Heart right ventricle (tissue), 16 donors: ENCODE measurements at regions not wholly inside any gene's neighbourhood (a gene's known extent, or its start where the extent isn't known, plus 50 kb on each side); places are given as distances from the start of the nearest gene placed in this dataset.

Experiments used
- ATAC-seq, 8 donors: fragments of 200-7000 bp; cut with Tn5 transposase; one replicate each; pipeline ENCODE4 v1.9.1; 2020; ENCODE audit warnings: mild to moderate bottlenecking in 8 of 8, moderate library complexity in 8 of 8, moderate number of reproducible peaks in 1 of 8
- DNase-seq, 2 donors: peaks; one replicate each; pipeline ENCODE4 v3.0.0-alpha.2; 2020
- H3K27ac ChIP-seq, 10 donors: fragments of 200-600 bp; sonication (generic) in 2 of 10; one replicate each; pipeline versions ENCODE4 v1.5.0 to v1.8.0; 2020 to 2022; ENCODE audit warnings: mild to moderate bottlenecking in 3 of 10
- H3K27me3 ChIP-seq, 7 donors: fragments of 200-600 bp; one replicate each; pipeline ENCODE4 v1.8.0; 2021 to 2022; ENCODE audit warnings: mild to moderate bottlenecking in 2 of 7
- H3K36me3 ChIP-seq, 9 donors: fragments of 200-600 bp; sonication (generic) in 1 of 9; one replicate each; pipeline versions ENCODE4 v1.5.0 to v1.8.0; 2020 to 2022; ENCODE audit warnings: mild to moderate bottlenecking in 2 of 9
- H3K4me1 ChIP-seq, 9 donors: fragments of 200-600 bp; sonication (generic) in 1 of 9; one replicate each; pipeline versions ENCODE4 v1.5.0 to v1.8.0; 2020 to 2022; ENCODE audit warnings: mild to moderate bottlenecking in 4 of 9
- H3K4me3 ChIP-seq, 10 donors: fragments of 200-600 bp; sonication (generic) in 2 of 10; one replicate each; pipeline versions ENCODE4 v1.5.0 to v1.8.0; 2020 to 2022; ENCODE audit warnings: mild to moderate bottlenecking in 7 of 10, moderate library complexity in 2 of 10
- H3K9me3 ChIP-seq, 11 donors: fragments of 200-600 bp in 10 of 11; sonication (generic) in 2 of 11; one replicate each; pipeline versions ENCODE4 v1.5.0 to v1.8.0; 2013 to 2022; ENCODE audit warnings: mild to moderate bottlenecking in 2 of 11, control low read depth in 1 of 11, moderate library complexity in 1 of 11
- CTCF ChIP-seq, 9 donors: fragments of 200-600 bp; sonication (generic) in 2 of 9; IDR thresholded peaks; one replicate each; pipeline versions ENCODE4 v1.5.0 to v1.8.0; 2021 to 2022; ENCODE audit warnings: antibody characterized with exemption in 9 of 9, mild to moderate bottlenecking in 5 of 9, moderate library complexity in 1 of 9
- WGBS, 2 donors: extraction: QIAGEN DNeasy Blood & Tissue Kit; methylation state at CpG; one replicate each; pipeline ENCODE4 v1.1.7; 2013; ENCODE audit warnings: inconsistent platforms in 1 of 2; 5-methylcytosine and 5-hydroxymethylcytosine counted together
- intact Hi-C, 10 donors: fragments of 100-400 bp; cut with DNase I; formaldehyde crosslinking; loops; one replicate each; pipeline versions ENCODE4 v1.11.1 to v1.14.2; 2022
- donor health status: Arrhythmogenic right ventricular cardiomyopathy.
- donor health status: ischemic (EF 13 %, LVEDD 7.1; RV severe dilation, severe dysfunction).
- donor health status: healthy with polysubstance abuse.
- donor health status: DM: no; HTN: yes; CAD: no.
- donor health status: DM: no; HTN: no; CAD: no.
- donor health status: ischemic (EF 25% LVEDD 6.9; RV normal size, moderate dysfunction).
- donor health status: ischemic (EF 25% LVEDD 5.7; RV mildly dilated, moderate dysfunction).
- donor health status: healthy.
- donor health status: DM: yes; HTN: yes; CAD: no.
- donor health status: Ischemic cardiomyopathy.
- donor health status: ischemic (EF 35%, LVEDD 5.7; RV mildly dilated, moderate dysfunction).
- donor health status: nonischemic (EF 11% LVEDD 7.7; RV severe dilation, severe dysfunction).
- donor health status: DM: yes; HTN: yes; CAD: no.
- donor health status: PGD.
- donor health status: ischemic (EF 29% LVEDD 5.4; RV normal size, mild dysfunction).
- donor health status: nonischemic (EF 23%, LVEDD 6.1; RV moderate dilation, normal function).

DNA sequence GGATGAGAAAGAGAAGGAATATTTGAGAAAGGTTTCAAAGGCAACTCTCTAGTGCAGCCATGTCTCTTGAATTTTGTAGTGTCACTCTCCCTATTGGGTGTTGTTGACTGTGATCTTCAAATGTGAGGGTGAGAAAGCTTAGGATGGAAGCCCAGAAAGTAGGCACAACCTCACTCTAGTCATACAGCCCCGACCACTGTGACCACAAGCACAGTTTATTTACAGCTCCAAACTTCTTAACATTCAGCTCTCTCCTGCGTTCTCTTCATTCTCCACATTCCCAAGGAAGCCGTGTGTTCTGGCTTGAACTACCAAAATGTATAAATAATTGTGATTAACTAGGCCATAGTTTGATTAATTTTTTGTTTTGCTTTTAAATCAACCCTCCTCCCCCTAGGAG, 542.9 kb downstream of the LRRC70 start:
- H3K27ac ChIP-seq = no peak overlapping the region
- intact Hi-C loops = no loop called here
- H3K4me3 ChIP-seq = no peak overlapping the region
- H3K27me3 ChIP-seq = no peaks in the 10 kb centered on the region
- H3K4me1 ChIP-seq = no peaks in the 10 kb centered on the region
- H3K36me3 ChIP-seq = no peaks in the 10 kb centered on the region
- no peaks in the 10 kb centered on the region for H3K9me3 ChIP-seq
- TF ChIP-seq CTCF (IDR thresholded peaks at IDR 0.05) = no peak
- no peak for DNase-seq
- no peak for ATAC-seq
- 74 to 82% methylated on average over 3 of the region's 3 CpGs for WGBS, 2 donors

DNA sequence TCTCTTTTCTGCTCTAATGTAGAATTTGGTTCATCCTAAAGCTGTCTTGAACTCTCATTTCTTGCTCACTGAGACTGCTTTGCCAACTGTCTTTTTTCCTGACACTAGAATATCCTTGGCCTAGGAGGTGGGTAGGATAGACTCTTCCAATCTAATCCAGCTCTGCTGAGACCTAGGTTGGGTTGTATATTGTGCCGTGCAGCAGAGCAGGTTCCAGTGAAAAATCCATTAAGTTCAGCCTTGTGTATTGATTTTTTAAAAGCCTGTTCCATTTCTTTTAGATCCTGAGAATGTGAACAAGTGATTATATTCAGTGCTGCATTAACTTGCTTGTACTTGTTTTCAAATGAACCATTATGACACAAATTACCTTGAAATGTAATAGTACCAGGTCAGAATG, 539.6 kb downstream of the LRRC70 start:
- no peak for TF ChIP-seq CTCF (IDR thresholded peaks at IDR 0.05)
- H3K27me3 ChIP-seq = no peaks in the 10 kb centered on the region
- ATAC-seq (no peak), DNase-seq (no peak)
- 96 to 100% methylated on average over 1 of the region's 1 CpG for WGBS, 2 donors
- H3K36me3 ChIP-seq = no peaks in the 10 kb centered on the region
- no peak overlapping the region for H3K27ac ChIP-seq
- H3K9me3 ChIP-seq = no peaks in the 10 kb centered on the region
- intact Hi-C loops = no loop called here
- no peaks in the 10 kb centered on the region for H3K4me1 ChIP-seq
- H3K4me3 ChIP-seq = no peak overlapping the region

DNA sequence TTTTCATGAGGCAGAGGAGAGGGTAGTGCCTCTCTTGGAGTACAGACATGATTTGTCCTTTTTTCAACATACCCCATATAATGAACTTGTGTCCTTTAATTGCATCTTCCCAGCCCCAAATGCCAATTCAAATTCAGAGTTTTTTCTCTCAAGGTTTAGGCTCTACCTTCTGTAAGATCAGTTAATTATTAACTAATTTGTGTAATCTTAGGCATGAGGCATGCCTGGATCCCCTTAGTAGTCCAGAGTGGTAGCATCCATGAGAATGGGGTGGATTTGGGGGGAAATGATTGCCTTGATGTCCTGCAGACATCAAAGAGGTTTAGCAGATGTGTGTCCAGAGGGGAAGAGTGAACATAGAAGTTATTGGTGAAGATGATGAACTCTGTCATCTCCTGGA, 533.3 kb downstream of the LRRC70 start:
- Histone ChIP-seq H3K4me1 (no peaks in the 10 kb centered on the region), H3K27ac (no peak overlapping the region), H3K36me3 (no peaks in the 10 kb centered on the region), H3K27me3 (no peaks in the 10 kb centered on the region), H3K9me3 (no peaks in the 10 kb centered on the region), H3K4me3 (no peak overlapping the region)
- DNase-seq (no peak), ATAC-seq (no peak)
- intact Hi-C loops = no loop called here
- TF ChIP-seq CTCF (IDR thresholded peaks at IDR 0.05) = no peak

DNA sequence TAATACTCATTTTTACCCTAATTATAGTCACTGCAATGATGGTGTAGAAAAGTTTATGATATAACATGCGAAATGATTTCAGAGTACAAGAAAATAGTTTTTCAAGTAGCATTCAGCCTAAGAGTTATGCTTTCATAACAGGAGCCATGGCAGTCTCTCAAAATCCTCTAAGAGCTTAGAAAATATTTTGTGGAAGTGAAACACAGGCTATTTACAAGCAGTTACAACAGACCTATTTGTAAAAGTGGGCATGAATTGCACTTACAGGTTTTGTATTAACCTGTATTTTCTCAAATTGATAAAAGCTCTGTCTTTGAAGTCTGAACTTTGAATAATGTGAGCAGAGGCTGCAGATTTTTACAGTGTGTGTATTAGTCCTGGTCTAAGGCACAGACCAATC, 523.3 kb downstream of the LRRC70 start:
- DNase-seq (no peak), ATAC-seq (no peak)
- WGBS, 2 donors = 85 to 90% methylated on average over 1 of the region's 1 CpG

More for the DNA sequence above, 523.3 kb downstream of the LRRC70 start:
- no peaks in the 10 kb centered on the region for H3K4me1 ChIP-seq
- no peaks in the 10 kb centered on the region for H3K27me3 ChIP-seq
- no peak overlapping the region for H3K4me3 ChIP-seq
- H3K9me3 ChIP-seq = no peaks in the 10 kb centered on the region
- H3K27ac ChIP-seq = no peak overlapping the region
- TF ChIP-seq CTCF (IDR thresholded peaks at IDR 0.05) = no peak
- intact Hi-C loops = loop anchor here in 1 of 10 donors (5.0 kb wide), 1 partner anchor 1665 kb away; the partner anchor contains the start of genes CWC27 and SREK1IP1
- no peaks in the 10 kb centered on the region for H3K36me3 ChIP-seq
